LNCAP (cell line): ENCODE measurements at regions not wholly inside any gene's neighbourhood (a gene's known extent, or its start where the extent isn't known, plus 50 kb on each side); places are given as distances from the start of the nearest gene placed in this dataset.

Source experiments
- CTCF ChIP-seq: fragments of 450-650 bp; IDR thresholded peaks from 2 replicates; pipeline ENCODE4 v1.5.1; 2017; ENCODE audit warnings: mild to moderate bottlenecking

- no peak for TF ChIP-seq CTCF
These were observed 186.9 kb upstream of the PAPPA start for GRCh38 chr9:115966660-115967059.

GRCh38 chr9:115969096-115969495 lies 184.5 kb upstream of the PAPPA start:
- no peak for TF ChIP-seq CTCF

- no peak for TF ChIP-seq CTCF
These were observed 181.2 kb upstream of the PAPPA start for GRCh38 chr9:115972362-115972761.

DNA sequence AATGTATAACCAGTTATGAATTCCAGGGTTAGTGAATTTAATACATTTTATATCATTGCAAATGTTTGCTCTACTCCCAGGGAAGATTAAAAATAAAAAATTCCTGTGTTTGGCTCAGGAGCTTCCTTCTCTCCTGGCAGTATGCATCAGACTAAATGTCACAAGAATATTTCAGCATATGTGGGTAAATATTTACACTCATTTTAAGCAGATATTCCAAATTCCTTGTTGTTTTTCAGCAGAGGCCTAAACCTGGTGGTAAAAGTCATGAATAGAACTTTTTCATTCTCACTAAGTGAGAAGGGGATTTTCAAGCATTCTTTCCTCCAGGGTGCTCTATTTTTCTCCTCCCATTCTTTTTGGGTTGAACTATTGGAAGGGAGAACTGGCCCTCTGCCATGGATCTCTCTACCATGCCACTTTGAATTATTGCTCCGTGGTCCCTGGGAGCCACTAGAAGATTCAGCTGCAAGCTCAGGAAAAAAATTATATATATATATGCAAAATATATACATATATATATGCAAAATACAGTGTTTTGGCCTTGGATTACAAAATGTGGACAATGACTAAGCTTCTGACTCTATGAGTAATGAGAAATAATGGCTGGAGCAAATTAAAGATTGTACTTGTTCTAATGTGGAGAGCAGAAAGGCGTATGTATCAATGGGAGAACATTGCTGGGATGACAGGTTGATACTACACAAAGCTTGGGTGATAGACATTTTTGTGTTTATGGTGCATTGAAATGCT lies 180.6 kb upstream of the PAPPA start:
- TF ChIP-seq CTCF = no peak

- TF ChIP-seq CTCF = no peak
These were observed 176.8 kb upstream of the PAPPA start for GRCh38 chr9:115976781-115977180.

DNA sequence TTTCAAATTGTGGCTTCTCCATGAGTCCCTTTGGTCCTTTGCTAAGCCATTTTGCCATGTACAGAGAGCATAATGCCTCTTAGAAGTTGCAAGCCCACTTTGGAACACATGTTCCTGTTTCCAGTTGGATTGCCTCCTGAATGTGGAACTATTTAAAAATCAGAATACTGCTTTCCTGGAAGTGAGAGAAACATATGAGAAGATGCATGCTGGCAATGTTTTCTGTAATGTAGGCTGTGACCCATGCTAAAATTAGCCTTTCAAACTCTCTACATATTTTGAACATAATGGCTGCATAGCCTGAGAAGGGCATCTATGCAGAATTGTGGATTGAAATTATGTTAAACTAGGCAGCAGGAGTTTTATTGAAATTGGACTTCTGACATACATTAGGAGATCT lies 175.5 kb upstream of the PAPPA start:
- no peak for TF ChIP-seq CTCF

DNA sequence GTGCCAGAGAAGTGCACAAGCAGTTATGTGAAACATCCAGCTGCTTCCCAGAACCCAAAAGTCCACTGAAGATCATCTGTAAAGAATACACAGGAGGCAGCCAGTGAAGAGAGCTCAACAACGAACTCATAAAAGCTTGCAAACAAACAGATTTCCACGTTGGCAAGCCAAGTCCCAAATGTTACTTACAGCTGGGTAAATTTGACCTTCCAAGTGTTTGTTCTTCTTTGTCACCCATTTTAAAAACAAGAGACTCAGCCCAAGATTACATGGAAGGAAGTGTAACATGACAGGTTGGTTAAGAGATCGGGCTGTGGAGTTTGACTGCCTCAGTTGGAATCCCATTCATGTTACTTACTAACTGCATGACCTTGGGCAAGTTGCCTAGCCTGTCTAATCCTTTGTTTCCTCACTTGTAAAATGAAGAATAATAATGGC lies 174.9 kb upstream of the PAPPA start:
- TF ChIP-seq CTCF = no peak

DNA sequence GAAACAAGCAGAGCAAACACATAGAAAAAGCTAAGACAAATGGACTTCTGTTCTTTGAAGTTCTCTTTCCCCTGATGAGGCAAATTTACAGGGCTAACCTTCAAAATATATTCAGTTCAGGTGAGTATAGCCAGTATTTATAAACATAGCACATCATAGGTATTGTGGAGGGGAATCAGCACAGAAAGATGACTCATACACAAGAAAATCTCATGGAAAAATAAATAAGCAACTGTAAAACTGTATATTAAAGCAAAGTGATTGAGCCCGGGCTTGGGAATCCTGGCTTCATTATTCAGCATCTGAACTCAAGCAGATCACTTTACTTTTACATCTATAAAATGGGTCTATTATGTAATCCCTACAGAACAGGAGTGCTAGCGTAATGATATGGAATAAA lies 173.5 kb upstream of the PAPPA start:
- TF ChIP-seq CTCF = no peak
